ENCODE measurements at regions not wholly inside any gene's neighbourhood (a gene's known extent, or its start where the extent isn't known, plus 50 kb on each side); places are given as distances from the start of the nearest gene placed in this dataset.

GRCh38 chr18:72648481-72648960 is 104.4 kb upstream of the CBLN2 start:
- TF ChIP-seq POLR2A (IDR thresholded peaks at IDR 0.05; ENCODE audit: low read depth) (no peak), CTCF (IDR thresholded peaks at IDR 0.05) (no peak)

Data from esophagus muscularis mucosa (tissue), 3 donors.